Liver (tissue), 3 donors: ENCODE measurements at regions not wholly inside any gene's neighbourhood (a gene's known extent, or its start where the extent isn't known, plus 50 kb on each side); places are given as distances from the start of the nearest gene placed in this dataset.

Experiments used
- ATF3 ChIP-seq: IDR thresholded peaks from 2 replicates; pipeline ENCODE4 v1.6.1; 2016; ENCODE audit warnings: antibody characterized with exemption
- CTCF ChIP-seq: fragments of 150-350 bp; IDR thresholded peaks from 2 replicates; pipeline ENCODE4 v1.5.1; 2017; ENCODE audit warnings: improper control_type of control experiment, low read depth, low read length; ENCODE audit not compliant: missing input control
- EGR1 ChIP-seq, 2 donors: IDR thresholded peaks; 2 replicates each; pipeline ENCODE4 v1.6.1; 2016 to 2018; ENCODE audit warnings: antibody characterized with exemption in 2 of 2, low read depth in 2 of 2
- HNF4A ChIP-seq, 2 donors: conservative IDR thresholded peaks; 2 replicates each; pipeline ENCODE4 v1.6.1; 2016; ENCODE audit warnings: antibody characterized with exemption in 2 of 2, mild to moderate bottlenecking in 2 of 2
- JUND ChIP-seq, 2 donors: IDR thresholded peaks; 2 replicates each; pipeline ENCODE4 v1.6.1; 2016; ENCODE audit warnings: antibody characterized with exemption in 2 of 2
- MAX ChIP-seq: IDR thresholded peaks from 2 replicates; pipeline ENCODE4 v1.6.1; 2016; ENCODE audit warnings: antibody characterized with exemption
- RAD21 ChIP-seq, 2 donors: IDR thresholded peaks; 2 replicates each; pipeline ENCODE4 v1.6.1; 2016; ENCODE audit warnings: antibody characterized with exemption in 2 of 2, mild to moderate bottlenecking in 2 of 2
- REST ChIP-seq: IDR thresholded peaks from 2 replicates; pipeline ENCODE4 v1.6.1; 2016; ENCODE audit warnings: antibody characterized with exemption, mild to moderate bottlenecking
- SP1 ChIP-seq: IDR thresholded peaks from 2 replicates; pipeline ENCODE4 v1.6.1; 2018; ENCODE audit warnings: antibody characterized with exemption, mild to moderate bottlenecking
- TAF1 ChIP-seq: conservative IDR thresholded peaks from 2 replicates; pipeline ENCODE4 v1.6.1; 2016; ENCODE audit warnings: antibody characterized with exemption, mild to moderate bottlenecking
- YY1 ChIP-seq: IDR thresholded peaks from 2 replicates; pipeline ENCODE4 v1.6.1; 2016; ENCODE audit warnings: antibody characterized with exemption, mild to moderate bottlenecking
- donor health status: healthy.
- donor health status: healthy.

GRCh38 chr3:98964784-98965183 lies 63.3 kb upstream of the DCBLD2 start:
- TF ChIP-seq CTCF (no peak), MAX (no peak), HNF4A (conservative IDR thresholded peaks at IDR 0.05) (no peak), EGR1 (IDR thresholded peaks at IDR 0.05; ENCODE audit: low read depth in 2 of 2) (no peak), TAF1 (no peak), JUND (IDR thresholded peaks at IDR 0.05) (no peak), YY1 (no peak), RAD21 (IDR thresholded peaks at IDR 0.05) (no peak), REST (no peak), ATF3 (no peak), SP1 (no peak)
